HT1080 (cell line): ENCODE measurements at regions not wholly inside any gene's neighbourhood (a gene's known extent, or its start where the extent isn't known, plus 50 kb on each side); places are given as distances from the start of the nearest gene placed in this dataset.
A peak's percentile ranks its signal among the peaks of the same experiment; 100 is the strongest.
"Not testable (repeated sequence)": the region's sequence is repeated elsewhere in the genome, so short reads cannot be mapped to it uniquely, and the experiment has no call there.

Experiments used
- DNase-seq: peaks from one replicate; pipeline ENCODE4 v3.0.0-alpha.2; 2015; ENCODE audit warnings: low read depth

GRCh38 chr16:86825631-86826030 lies 247.3 kb downstream of the FOXL1 start:
- no peak for DNase-seq

- DNase-seq, result no peak
Observed at GRCh38 chr16:86826941-86827340, 248.6 kb downstream of the FOXL1 start.

- no peak for DNase-seq
Observed at GRCh38 chr16:86827521-86827920, 249.2 kb downstream of the FOXL1 start.

GRCh38 chr16:86828202-86828601 lies 249.9 kb downstream of the FOXL1 start:
- DNase-seq, result no peak

GRCh38 chr16:86828653-86829052 lies 250.3 kb downstream of the FOXL1 start:
- DNase-seq, result no peak

- DNase-seq, result no peak
Observed at GRCh38 chr16:86831366-86831765, 253.0 kb downstream of the FOXL1 start.

- DNase-seq, result no peak
Observed at GRCh38 chr16:86833136-86833535, 254.8 kb downstream of the FOXL1 start.

- DNase-seq, result peak; percentile 35
Observed at GRCh38 chr16:86834451-86835035, 256.2 kb downstream of the FOXL1 start.

GRCh38 chr16:86835982-86836381 lies 257.6 kb downstream of the FOXL1 start:
- DNase-seq, result no peak

GRCh38 chr16:86836503-86837129 lies 258.3 kb downstream of the FOXL1 start:
- peak; percentile 70 for DNase-seq

GRCh38 chr16:86843812-86844211 lies 265.5 kb downstream of the FOXL1 start:
- DNase-seq, result no peak

GRCh38 chr16:86844695-86845094 lies 266.3 kb downstream of the FOXL1 start:
- DNase-seq, result no peak

- DNase-seq, result no peak
Observed at GRCh38 chr16:86846136-86846535, 267.8 kb downstream of the FOXL1 start.

- DNase-seq, result no peak
Observed at GRCh38 chr16:86848821-86849220, 270.5 kb downstream of the FOXL1 start.

GRCh38 chr16:86850670-86851069 lies 272.3 kb downstream of the FOXL1 start:
- no peak for DNase-seq

- DNase-seq, result no peak
Observed at GRCh38 chr16:86852135-86852534, 273.8 kb downstream of the FOXL1 start.

- no peak for DNase-seq
Observed at GRCh38 chr16:86854058-86854621, 275.8 kb downstream of the FOXL1 start.

GRCh38 chr16:86854626-86855294 lies 276.4 kb downstream of the FOXL1 start:
- DNase-seq, result no peak

GRCh38 chr16:86856946-86857586 lies 278.7 kb downstream of the FOXL1 start:
- DNase-seq, result no peak

GRCh38 chr16:86857807-86858206 lies 279.5 kb downstream of the FOXL1 start:
- DNase-seq, result no peak

- no peak for DNase-seq
Observed at GRCh38 chr16:86858501-86858900, 280.2 kb downstream of the FOXL1 start.

- DNase-seq, result not testable (repeated sequence)
Observed at GRCh38 chr16:86861270-86861858, 283.0 kb downstream of the FOXL1 start.
